Bronchial epithelial cell (primary cell): ENCODE measurements at regions not wholly inside any gene's neighbourhood (a gene's known extent, or its start where the extent isn't known, plus 50 kb on each side); places are given as distances from the start of the nearest gene placed in this dataset.
A peak's percentile ranks its signal among the peaks of the same experiment; 100 is the strongest.

Experiments
- DNase-seq: peaks from one replicate; pipeline ENCODE4 v3.0.0-alpha.2; 2010; ENCODE audit warnings: low read depth
- FAIRE-seq: peaks from 2 replicates; lab custom pipeline; 2011; peaks lifted over from hg19 to GRCh38; lab: Jason Lieb, UNC
- H3K27me3 ChIP-seq: 2 replicates; pipeline ENCODE4 v1.5.1; 2011; ENCODE audit warnings: low read length; ENCODE audit not compliant: control insufficient read depth, insufficient read depth
- H3K36me3 ChIP-seq: 2 replicates; pipeline ENCODE4 v1.5.1; 2011; ENCODE audit warnings: low read length; ENCODE audit not compliant: control insufficient read depth, insufficient read depth
- H3K4me3 ChIP-seq: 2 replicates; pipeline ENCODE4 v1.5.1; 2011; ENCODE audit warnings: mild to moderate bottlenecking, low read depth, low read length, control low read depth
- CTCF ChIP-seq: IDR thresholded peaks from 2 replicates; pipeline ENCODE4 v1.5.1; 2011; ENCODE audit warnings: mild to moderate bottlenecking, moderate library complexity, low read length, control low read depth, inconsistent platforms; ENCODE audit not compliant: insufficient read depth, severe bottlenecking

- no peaks in the 10 kb centered on the region for H3K36me3 ChIP-seq
- no peak for FAIRE-seq
- no peak for DNase-seq
- peaks cover 42% of the 10 kb centered on the region for H3K27me3 ChIP-seq
- H3K4me3 ChIP-seq = no peak overlapping the region
- TF ChIP-seq CTCF = no peak
These were observed 131.4 kb downstream of the TMEM174 start for GRCh38 chr5:73304381-73304780.

GRCh38 chr5:73303148-73304079, 130.4 kb downstream of the TMEM174 start:
- no peaks in the 10 kb centered on the region for H3K36me3 ChIP-seq
- H3K4me3 ChIP-seq = peak overlapping the region; percentile 25
- DNase-seq = no peak
- peaks cover 50% of the 10 kb centered on the region for H3K27me3 ChIP-seq
- peak; percentile 40 for TF ChIP-seq CTCF
- no peak for FAIRE-seq

- FAIRE-seq = no peak
- peak; percentile 66 for DNase-seq
- no peak overlapping the region for H3K4me3 ChIP-seq
- no peak for TF ChIP-seq CTCF
- no peaks in the 10 kb centered on the region for H3K36me3 ChIP-seq
- peaks cover 56% of the 10 kb centered on the region for H3K27me3 ChIP-seq
These were observed 129.8 kb downstream of the TMEM174 start for GRCh38 chr5:73302797-73303147.

GRCh38 chr5:73301208-73301901, 128.4 kb downstream of the TMEM174 start:
- DNase-seq = no peak
- no peak for TF ChIP-seq CTCF
- H3K36me3 ChIP-seq = no peaks in the 10 kb centered on the region
- H3K4me3 ChIP-seq = no peak overlapping the region
- H3K27me3 ChIP-seq = peaks cover 70% of the 10 kb centered on the region
- no peak for FAIRE-seq

GRCh38 chr5:73300337-73301207, 127.6 kb downstream of the TMEM174 start:
- H3K4me3 ChIP-seq = no peak overlapping the region
- no peak for TF ChIP-seq CTCF
- FAIRE-seq (no peak), DNase-seq (peak; percentile 56)
- no peaks in the 10 kb centered on the region for H3K36me3 ChIP-seq
- peaks cover 70% of the 10 kb centered on the region for H3K27me3 ChIP-seq
